ENCODE measurements at regions not wholly inside any gene's neighbourhood (a gene's known extent, or its start where the extent isn't known, plus 50 kb on each side); places are given as distances from the start of the nearest gene placed in this dataset.
"Not testable (repeated sequence)": the region's sequence is repeated elsewhere in the genome, so short reads cannot be mapped to it uniquely, and the experiment has no call there.

DNA sequence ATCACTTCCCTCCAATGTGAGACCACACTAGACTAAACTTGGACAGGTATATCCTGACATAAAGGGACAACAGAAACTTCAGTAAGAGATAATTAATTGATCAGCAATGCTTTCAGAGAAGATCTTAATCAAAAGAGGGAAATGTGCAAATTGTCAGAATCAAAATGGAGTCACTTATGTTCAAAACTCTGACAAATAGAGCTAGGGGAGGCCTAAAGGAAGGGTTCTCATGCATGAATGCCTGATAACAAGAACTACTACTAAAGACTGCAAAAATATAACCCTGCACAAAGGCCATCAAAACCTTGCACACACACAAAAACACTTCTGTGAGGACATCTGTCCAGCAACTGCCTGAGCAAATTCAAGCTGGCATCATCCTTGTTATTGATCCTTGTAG, 637.5 kb upstream of the INTU start:
- DNase-seq (ENCODE audit: low spot score), result no peak

DNA sequence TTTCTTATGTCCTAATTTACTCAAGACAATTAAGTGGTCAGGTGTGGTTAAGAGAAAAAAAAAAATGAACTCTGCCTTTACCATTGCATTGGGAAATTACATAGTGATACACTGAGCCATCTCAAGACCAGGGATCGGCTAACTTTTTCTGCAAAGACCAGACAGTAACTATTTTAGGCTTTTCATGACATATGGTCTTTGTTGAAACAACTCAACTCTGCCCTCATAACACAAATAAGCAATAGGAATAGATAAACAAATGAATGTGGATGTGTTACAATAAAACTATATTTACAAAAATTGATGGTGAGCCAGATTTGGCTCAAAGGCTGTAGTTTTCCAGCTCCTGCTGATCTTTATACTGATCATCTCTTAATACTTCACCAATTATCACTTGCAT, 632.6 kb upstream of the INTU start:
- DNase-seq (ENCODE audit: low spot score), result no peak

- no peak for DNase-seq (ENCODE audit: low spot score)
Observed at GRCh38 chr4:127000846-127001245, 631.9 kb upstream of the INTU start.

GRCh38 chr4:127001933-127002332, 630.8 kb upstream of the INTU start:
- no peak for DNase-seq (ENCODE audit: low spot score)

GRCh38 chr4:127006446-127006877, 626.3 kb upstream of the INTU start:
- no peak for DNase-seq (ENCODE audit: low spot score)

GRCh38 chr4:127007305-127007704, 625.5 kb upstream of the INTU start:
- DNase-seq (ENCODE audit: low spot score), result no peak

- DNase-seq (ENCODE audit: low spot score), result no peak
Observed at GRCh38 chr4:127012549-127012948, 620.2 kb upstream of the INTU start.

DNA sequence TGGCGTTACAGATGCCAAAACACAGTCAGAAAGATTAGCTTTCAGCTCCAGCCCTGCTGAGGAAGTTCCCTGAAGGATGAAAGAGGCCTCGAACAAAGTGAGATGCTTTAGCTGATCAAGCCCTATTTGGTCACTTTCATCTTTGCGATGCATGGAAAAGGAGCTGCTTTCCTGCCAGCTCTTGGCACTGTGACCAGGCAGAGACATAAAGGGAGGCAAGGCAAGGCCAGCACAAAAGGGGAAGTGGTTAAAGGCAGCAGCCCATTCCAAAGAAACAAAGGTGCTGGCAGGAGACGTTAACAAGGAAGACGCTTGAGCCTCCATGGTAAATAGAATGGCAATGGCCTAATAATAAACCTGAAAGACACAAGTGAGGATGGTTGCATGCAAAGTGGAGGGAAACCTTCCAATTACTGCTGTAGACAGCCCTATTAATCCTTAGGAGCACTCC, 617.1 kb upstream of the INTU start:
- DNase-seq (ENCODE audit: low spot score), result no peak

DNA sequence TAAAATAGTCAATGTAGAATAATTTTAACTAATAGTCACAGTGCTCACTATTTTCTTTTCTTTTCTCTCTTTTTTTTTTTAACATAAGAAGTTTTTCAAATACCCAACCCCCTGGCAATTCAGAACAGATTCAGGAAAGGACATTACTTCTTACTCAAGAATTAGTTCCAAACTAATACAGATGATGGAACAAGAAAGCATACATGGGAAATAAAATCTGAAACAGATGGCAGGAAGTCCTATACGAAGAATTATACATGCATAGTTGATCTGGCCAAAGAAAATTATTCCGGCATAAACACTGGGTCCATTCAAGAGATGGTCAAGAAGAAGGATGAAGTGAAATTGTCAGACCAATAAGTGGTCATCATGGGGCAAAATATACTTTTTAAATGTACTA, 614.4 kb upstream of the INTU start:
- DNase-seq (ENCODE audit: low spot score), result no peak

- DNase-seq (ENCODE audit: low spot score), result not testable (repeated sequence)
Observed at GRCh38 chr4:127020831-127021230, 611.9 kb upstream of the INTU start.

- DNase-seq (ENCODE audit: low spot score), result no peak
Observed at GRCh38 chr4:127036296-127036695, 596.5 kb upstream of the INTU start.

DNA sequence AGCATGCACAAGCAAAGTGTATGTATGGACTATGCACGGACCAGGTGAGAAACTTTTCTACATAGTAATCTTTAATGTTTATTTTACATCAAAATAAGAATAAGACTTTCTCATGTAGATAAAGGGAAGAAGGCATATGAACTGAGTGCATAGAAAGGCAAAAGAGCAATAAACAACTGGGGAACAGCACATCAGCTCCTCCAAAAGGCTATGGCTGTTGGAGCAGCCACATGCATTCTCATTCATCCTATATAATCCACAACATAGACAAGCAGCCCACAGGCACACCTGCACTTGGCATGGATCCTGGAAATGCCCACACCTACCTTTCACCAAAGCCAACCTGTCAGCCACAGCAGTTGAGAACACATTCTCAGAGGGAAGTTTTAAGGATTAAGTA, 586.9 kb upstream of the INTU start:
- no peak for DNase-seq (ENCODE audit: low spot score)

DNA sequence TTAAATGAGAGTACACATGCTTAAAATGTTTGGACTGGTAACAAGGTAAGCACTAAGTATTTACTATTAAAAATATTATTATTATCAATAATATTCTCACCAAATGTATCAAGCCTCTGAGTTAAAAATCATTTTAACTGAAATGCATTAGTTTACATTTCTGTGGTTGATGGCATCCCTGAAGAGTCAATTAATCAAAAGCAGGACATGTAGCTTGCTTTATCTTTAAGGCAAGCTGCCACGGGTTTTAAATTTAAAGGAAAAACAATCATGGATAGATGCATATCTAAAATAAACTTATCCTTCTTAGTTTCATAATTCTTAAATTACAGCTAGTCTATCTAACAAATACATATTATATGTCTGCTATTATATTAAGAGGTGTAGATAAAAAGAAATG, 584.8 kb upstream of the INTU start:
- no peak for DNase-seq (ENCODE audit: low spot score)

GRCh38 chr4:127048376-127049044, 584.2 kb upstream of the INTU start:
- DNase-seq (ENCODE audit: low spot score), result no peak

- no peak for DNase-seq (ENCODE audit: low spot score)
Observed at GRCh38 chr4:127049526-127049925, 583.2 kb upstream of the INTU start.

DNA sequence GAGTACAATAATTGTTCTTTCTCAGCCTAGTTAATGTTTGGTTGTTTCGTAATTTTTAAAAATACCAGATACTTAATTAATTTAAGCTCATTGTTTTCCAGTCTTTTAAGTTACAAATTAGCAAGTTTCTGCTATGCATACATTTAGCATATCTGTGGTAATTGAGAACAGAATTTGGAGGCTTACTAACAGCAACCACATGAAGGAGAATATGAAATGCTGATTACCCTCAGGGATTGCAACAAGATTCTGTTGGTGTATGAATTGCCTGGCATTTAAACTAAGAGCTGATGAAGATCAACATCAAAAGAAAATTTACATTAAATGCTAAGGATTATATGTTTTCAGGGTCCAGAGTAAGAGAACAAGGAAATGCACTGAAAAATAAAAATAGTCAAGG, 580.0 kb upstream of the INTU start:
- DNase-seq (ENCODE audit: low spot score), result no peak

GRCh38 chr4:127055357-127055756, 577.4 kb upstream of the INTU start:
- no peak for DNase-seq (ENCODE audit: low spot score)

DNA sequence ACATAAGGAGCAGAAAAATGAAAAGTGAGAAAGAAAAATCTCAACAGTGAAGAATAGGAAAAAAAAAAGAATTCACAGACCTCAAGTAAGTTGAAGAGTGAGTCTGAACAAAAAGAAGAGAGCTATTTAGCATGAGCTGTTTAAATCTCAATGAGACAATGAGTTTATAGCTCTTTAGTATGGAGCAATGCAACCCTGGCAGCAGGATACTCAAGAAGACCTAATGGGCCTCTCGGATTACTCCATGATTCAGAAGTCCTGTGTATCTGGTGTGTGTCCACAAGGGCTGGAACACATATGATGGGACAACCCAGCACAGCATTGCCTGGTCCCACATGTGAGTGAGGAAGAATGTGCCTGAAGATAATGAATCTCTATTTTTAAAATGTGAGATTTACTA, 563.1 kb upstream of the INTU start:
- no peak for DNase-seq (ENCODE audit: low spot score)

- no peak for DNase-seq (ENCODE audit: low spot score)
Observed at GRCh38 chr4:127071443-127071842, 561.3 kb upstream of the INTU start.

GRCh38 chr4:127080141-127080540, 552.6 kb upstream of the INTU start:
- DNase-seq (ENCODE audit: low spot score), result no peak

- no peak for DNase-seq (ENCODE audit: low spot score)
Observed at GRCh38 chr4:127081041-127081440, 551.7 kb upstream of the INTU start.

- DNase-seq (ENCODE audit: low spot score), result no peak
Observed at GRCh38 chr4:127082986-127083385, 549.8 kb upstream of the INTU start.

DNA sequence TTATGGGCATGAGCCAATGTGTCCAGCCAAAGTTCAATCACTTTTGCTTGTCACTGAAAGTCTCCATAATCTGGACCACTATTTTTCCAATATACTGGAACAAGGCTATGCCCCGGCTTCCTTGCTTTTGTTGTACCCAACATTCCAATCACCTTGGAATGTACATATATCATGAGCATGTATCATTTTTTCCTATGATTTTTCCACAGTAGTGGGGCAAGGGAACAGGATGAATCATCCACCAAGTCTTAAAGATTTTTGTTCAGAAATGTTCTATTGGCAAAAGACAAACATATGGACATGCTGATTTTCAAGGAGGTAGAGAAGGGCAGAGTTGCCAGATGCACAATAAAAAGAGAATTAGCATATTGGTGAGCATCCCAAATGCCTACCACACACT, 548.1 kb upstream of the INTU start:
- no peak for DNase-seq (ENCODE audit: low spot score)

DNA sequence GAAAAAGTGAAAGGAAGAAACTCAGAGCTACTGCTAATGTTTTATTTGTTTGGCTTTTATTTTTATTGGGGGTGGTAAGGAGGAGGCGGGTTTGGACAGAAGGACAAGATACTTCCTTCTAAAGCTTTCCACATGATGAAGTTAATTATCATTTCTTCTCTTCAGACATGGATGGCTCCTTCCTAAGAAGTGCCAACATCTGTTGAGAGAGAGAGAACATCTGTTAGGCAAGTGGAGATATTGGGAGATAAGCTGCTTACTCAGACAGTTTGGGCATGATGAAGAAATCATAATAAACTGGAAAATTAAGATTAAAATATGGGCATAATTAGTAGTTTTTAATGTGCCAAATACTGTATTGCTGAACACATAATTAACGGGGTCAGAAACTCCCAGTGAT, 535.7 kb upstream of the INTU start:
- no peak for DNase-seq (ENCODE audit: low spot score)

DNA sequence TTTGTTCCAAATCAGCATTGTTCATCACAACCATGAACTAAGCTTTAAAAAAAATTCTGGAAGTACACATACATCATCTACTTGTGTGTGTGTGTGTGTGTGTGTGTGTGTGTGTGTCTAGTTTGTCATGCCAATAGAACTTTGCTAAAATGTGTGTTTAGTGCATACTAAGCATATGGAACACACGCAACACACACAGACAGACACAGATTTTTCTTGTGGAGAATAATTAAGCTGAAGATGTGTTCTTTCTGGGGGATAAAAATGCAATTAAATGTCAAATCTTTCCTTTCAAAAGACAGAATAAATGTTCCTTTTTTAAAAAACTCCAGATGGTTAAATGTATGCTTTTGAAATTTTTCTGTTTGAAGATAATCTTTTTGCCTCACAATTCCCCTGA, 530.4 kb upstream of the INTU start:
- DNase-seq (ENCODE audit: low spot score), result no peak
